Heart right ventricle (tissue), 16 donors: ENCODE measurements at regions not wholly inside any gene's neighbourhood (a gene's known extent, or its start where the extent isn't known, plus 50 kb on each side); places are given as distances from the start of the nearest gene placed in this dataset.

ENCODE experiments used
- ATAC-seq, 8 donors: fragments of 200-7000 bp; cut with Tn5 transposase; one replicate each; pipeline ENCODE4 v1.9.1; 2020; ENCODE audit warnings: mild to moderate bottlenecking in 8 of 8, moderate library complexity in 8 of 8, moderate number of reproducible peaks in 1 of 8
- DNase-seq, 2 donors: peaks; one replicate each; pipeline ENCODE4 v3.0.0-alpha.2; 2020
- H3K27ac ChIP-seq, 10 donors: fragments of 200-600 bp; sonication (generic) in 2 of 10; one replicate each; pipeline versions ENCODE4 v1.5.0 to v1.8.0; 2020 to 2022; ENCODE audit warnings: mild to moderate bottlenecking in 3 of 10
- H3K27me3 ChIP-seq, 7 donors: fragments of 200-600 bp; one replicate each; pipeline ENCODE4 v1.8.0; 2021 to 2022; ENCODE audit warnings: mild to moderate bottlenecking in 2 of 7
- H3K36me3 ChIP-seq, 9 donors: fragments of 200-600 bp; sonication (generic) in 1 of 9; one replicate each; pipeline versions ENCODE4 v1.5.0 to v1.8.0; 2020 to 2022; ENCODE audit warnings: mild to moderate bottlenecking in 2 of 9
- H3K4me1 ChIP-seq, 9 donors: fragments of 200-600 bp; sonication (generic) in 1 of 9; one replicate each; pipeline versions ENCODE4 v1.5.0 to v1.8.0; 2020 to 2022; ENCODE audit warnings: mild to moderate bottlenecking in 4 of 9
- H3K4me3 ChIP-seq, 10 donors: fragments of 200-600 bp; sonication (generic) in 2 of 10; one replicate each; pipeline versions ENCODE4 v1.5.0 to v1.8.0; 2020 to 2022; ENCODE audit warnings: mild to moderate bottlenecking in 7 of 10, moderate library complexity in 2 of 10
- H3K9me3 ChIP-seq, 11 donors: fragments of 200-600 bp in 10 of 11; sonication (generic) in 2 of 11; one replicate each; pipeline versions ENCODE4 v1.5.0 to v1.8.0; 2013 to 2022; ENCODE audit warnings: mild to moderate bottlenecking in 2 of 11, control low read depth in 1 of 11, moderate library complexity in 1 of 11
- CTCF ChIP-seq, 9 donors: fragments of 200-600 bp; sonication (generic) in 2 of 9; IDR thresholded peaks; one replicate each; pipeline versions ENCODE4 v1.5.0 to v1.8.0; 2021 to 2022; ENCODE audit warnings: antibody characterized with exemption in 9 of 9, mild to moderate bottlenecking in 5 of 9, moderate library complexity in 1 of 9
- WGBS, 2 donors: extraction: QIAGEN DNeasy Blood & Tissue Kit; methylation state at CpG; one replicate each; pipeline ENCODE4 v1.1.7; 2013; ENCODE audit warnings: inconsistent platforms in 1 of 2; 5-methylcytosine and 5-hydroxymethylcytosine counted together
- intact Hi-C, 10 donors: fragments of 100-400 bp; cut with DNase I; formaldehyde crosslinking; loops; one replicate each; pipeline versions ENCODE4 v1.11.1 to v1.14.2; 2022
- donor health status: Arrhythmogenic right ventricular cardiomyopathy.
- donor health status: ischemic (EF 13 %, LVEDD 7.1; RV severe dilation, severe dysfunction).
- donor health status: healthy with polysubstance abuse.
- donor health status: DM: no; HTN: yes; CAD: no.
- donor health status: DM: no; HTN: no; CAD: no.
- donor health status: ischemic (EF 25% LVEDD 6.9; RV normal size, moderate dysfunction).
- donor health status: ischemic (EF 25% LVEDD 5.7; RV mildly dilated, moderate dysfunction).
- donor health status: healthy.
- donor health status: DM: yes; HTN: yes; CAD: no.
- donor health status: Ischemic cardiomyopathy.
- donor health status: ischemic (EF 35%, LVEDD 5.7; RV mildly dilated, moderate dysfunction).
- donor health status: nonischemic (EF 11% LVEDD 7.7; RV severe dilation, severe dysfunction).
- donor health status: DM: yes; HTN: yes; CAD: no.
- donor health status: PGD.
- donor health status: ischemic (EF 29% LVEDD 5.4; RV normal size, mild dysfunction).
- donor health status: nonischemic (EF 23%, LVEDD 6.1; RV moderate dilation, normal function).

GRCh38 chr20:21622097-21622857, 83.2 kb upstream of the PAX1 start:
- 66 to 76% methylated on average over 3 of the region's 3 CpGs for WGBS, 2 donors
- H3K27ac ChIP-seq, result no peak overlapping the region
- H3K36me3 ChIP-seq, result no peaks in the 10 kb centered on the region
- DNase-seq (no peak), ATAC-seq (no peak)
- H3K27me3 ChIP-seq, result peaks cover 0 to 64% (median 21%) of the 10 kb centered on the region in 7 donors
- no peak for TF ChIP-seq CTCF (IDR thresholded peaks at IDR 0.05)
- no peak overlapping the region for H3K4me3 ChIP-seq
- intact Hi-C loops, result no loop called here
- H3K4me1 ChIP-seq, result no peaks in the 10 kb centered on the region
- peaks cover 0 to 5% (median 0%) of the 10 kb centered on the region in 11 donors for H3K9me3 ChIP-seq

DNA sequence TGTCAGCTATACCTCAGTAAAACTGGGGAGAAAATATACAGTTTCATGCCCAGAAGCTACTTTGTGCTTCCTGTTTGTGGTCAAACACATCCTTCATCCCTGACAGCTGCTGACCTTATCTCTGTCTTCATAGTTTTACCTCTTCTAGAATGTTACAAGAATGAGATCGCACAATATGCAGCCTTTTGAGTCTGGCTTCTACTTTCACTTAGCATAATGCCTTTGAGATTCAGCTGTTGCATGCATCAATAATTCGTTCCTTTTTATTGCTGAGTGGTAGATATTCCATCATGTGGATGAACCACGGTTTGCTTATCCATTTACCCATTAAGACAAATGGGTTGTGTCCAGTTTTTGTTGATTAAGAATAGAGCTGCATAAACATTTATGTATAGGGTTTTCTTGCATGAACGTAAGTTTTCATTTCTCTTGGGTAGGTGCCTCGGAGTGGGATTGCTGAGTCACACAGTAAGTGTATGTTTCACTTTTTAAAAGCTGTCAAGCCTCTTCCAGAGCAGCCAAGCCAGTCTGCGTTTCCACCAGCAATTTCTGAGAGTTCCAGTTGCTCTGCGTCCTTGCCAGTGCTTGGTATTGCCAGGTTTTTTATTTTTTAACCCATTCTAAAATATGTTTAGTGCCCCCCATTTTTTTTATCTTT, 86.6 kb upstream of the PAX1 start:
- Histone ChIP-seq H3K9me3 (peaks cover 0 to 5% (median 0%) of the 10 kb centered on the region in 11 donors), H3K4me3 (no peak overlapping the region), H3K36me3 (no peaks in the 10 kb centered on the region), H3K27me3 (peaks cover 0 to 58% (median 22%) of the 10 kb centered on the region in 7 donors), H3K4me1 (no peaks in the 10 kb centered on the region), H3K27ac (no peak overlapping the region)
- no peak for TF ChIP-seq CTCF (IDR thresholded peaks at IDR 0.05)
- no peak for ATAC-seq
- WGBS, 2 donors, result 59 to 66% methylated on average over 7 of the region's 7 CpGs
- no peak for DNase-seq
- intact Hi-C loops, result loop anchor here in 1 of 10 donors (10.0 kb wide), 1 partner anchor 784 kb away; no protein-coding TSS in a partner anchor

- H3K36me3 ChIP-seq, result no peaks in the 10 kb centered on the region
- DNase-seq, result peak; percentile 20
- no peaks in the 10 kb centered on the region for H3K4me1 ChIP-seq
- 38% methylated on average over 10 of the region's 10 CpGs for WGBS, 2 donors
- ATAC-seq, result peak in 3 of 8 donors; percentile 55 to 66 (median 63)
- H3K9me3 ChIP-seq, result no peaks in the 10 kb centered on the region
- H3K27me3 ChIP-seq, result peaks cover 0 to 72% (median 29%) of the 10 kb centered on the region in 7 donors
- no peak overlapping the region for H3K4me3 ChIP-seq
- intact Hi-C loops, result loop anchor here in 1 of 10 donors (10.0 kb wide), 1 partner anchor 781 kb away; no protein-coding TSS in a partner anchor
- TF ChIP-seq CTCF (IDR thresholded peaks at IDR 0.05), result peak; percentile 40 to 77 (median 69)
- no peak overlapping the region for H3K27ac ChIP-seq
Measured at GRCh38 chr20:21615617-21616080, 89.8 kb upstream of the PAX1 start.

DNA sequence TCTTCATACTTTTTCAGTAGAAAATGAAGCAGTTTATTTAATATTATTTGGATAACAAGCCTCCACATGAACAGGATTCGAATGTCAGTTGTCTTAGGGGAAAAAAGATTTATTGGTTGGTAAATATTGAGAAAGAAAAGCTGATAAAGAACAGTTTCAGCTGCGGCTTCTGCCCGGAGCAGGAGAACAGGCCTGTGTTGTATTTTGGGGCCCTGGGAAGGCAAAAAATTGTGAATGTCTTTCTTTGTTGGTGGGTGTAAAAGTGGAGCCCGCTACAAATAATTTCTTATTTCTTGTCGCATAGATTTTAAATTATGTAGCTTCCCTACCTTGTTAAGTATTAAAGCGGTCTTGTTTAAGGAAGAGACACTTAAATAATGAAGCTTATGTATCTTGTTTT, 90.5 kb upstream of the PAX1 start:
- no peak for ATAC-seq
- DNase-seq, result no peak
- intact Hi-C loops, result loop anchor here in 2 of 10 donors (5.0 to 10.0 kb wide), 2 partner anchors 778 to 780 kb away; no protein-coding TSS in a partner anchor
- H3K27ac ChIP-seq, result no peak overlapping the region
- H3K27me3 ChIP-seq, result peaks cover 0 to 73% (median 28%) of the 10 kb centered on the region in 7 donors
- H3K4me3 ChIP-seq, result no peak overlapping the region
- no peaks in the 10 kb centered on the region for H3K4me1 ChIP-seq
- H3K9me3 ChIP-seq, result no peaks in the 10 kb centered on the region
- WGBS, 2 donors, result 78 to 83% methylated on average over 6 of the region's 6 CpGs
- H3K36me3 ChIP-seq, result no peaks in the 10 kb centered on the region
- TF ChIP-seq CTCF (IDR thresholded peaks at IDR 0.05), result no peak
